ACC112 (cell line): ENCODE measurements at regions not wholly inside any gene's neighbourhood (a gene's known extent, or its start where the extent isn't known, plus 50 kb on each side); places are given as distances from the start of the nearest gene placed in this dataset.

Experiments
- H2AFZ ChIP-seq: fragments of 200-600 bp; sonication (generic); one replicate; pipeline ENCODE4 v1.6.0; 2017; ENCODE audit warnings: antibody characterized with exemption, low read length; ENCODE audit not compliant: unreplicated experiment
- H3K27ac ChIP-seq: fragments of 200-600 bp; sonication (generic); 2 replicates; pipeline ENCODE4 v1.5.1; 2014; ENCODE audit warnings: low read depth, mild to moderate bottlenecking, antibody characterized with exemption, low read length, moderate library complexity
- H3K27me3 ChIP-seq: fragments of 200-600 bp; sonication (generic); 2 replicates; pipeline ENCODE4 v1.6.1; 2014; ENCODE audit warnings: mild to moderate bottlenecking, antibody characterized with exemption, low read length, moderate library complexity, mixed read lengths; ENCODE audit not compliant: insufficient read depth
- H3K36me3 ChIP-seq: fragments of 200-600 bp; sonication (generic); 2 replicates; pipeline ENCODE4 v1.6.1; 2016; ENCODE audit warnings: mild to moderate bottlenecking, antibody characterized with exemption, low read length, moderate library complexity, mixed read lengths; ENCODE audit not compliant: insufficient read depth
- H3K4me1 ChIP-seq: fragments of 200-600 bp; sonication (generic); one replicate; pipeline ENCODE4 v1.6.1; 2016; ENCODE audit warnings: low read length, mixed read lengths; ENCODE audit not compliant: insufficient read depth, unreplicated experiment, control insufficient read depth
- H3K4me3 ChIP-seq: fragments of 200-600 bp; sonication (generic); 2 replicates; pipeline ENCODE4 v1.5.1; 2014; ENCODE audit warnings: mild to moderate bottlenecking, low read depth, low read length
- H3K79me2 ChIP-seq: fragments of 200-600 bp; sonication (generic); one replicate; pipeline ENCODE4 v1.6.0; 2016; ENCODE audit warnings: low read length; ENCODE audit not compliant: control insufficient read depth, unreplicated experiment, insufficient read depth

DNA sequence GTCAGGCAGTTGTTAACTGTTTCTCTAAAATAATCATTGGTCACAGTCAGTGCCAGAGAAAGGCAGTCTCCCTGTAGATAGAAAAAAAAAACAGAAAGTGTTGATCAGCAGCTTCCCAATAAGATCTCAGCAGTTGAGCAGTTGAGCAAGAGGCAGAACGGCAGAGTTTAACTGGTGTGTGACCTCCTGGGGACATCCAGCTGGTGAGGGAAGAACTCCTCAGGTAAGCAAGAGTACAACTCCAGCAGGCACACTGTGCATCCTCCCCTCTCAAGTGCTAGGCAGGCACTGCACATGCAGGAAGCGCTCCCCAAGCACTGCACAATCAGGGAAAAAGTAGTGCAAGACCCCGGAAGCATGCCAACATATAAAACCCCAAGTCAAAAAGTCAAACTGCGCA, 1287.2 kb downstream of the NSUN3 start:
- no peaks in the 10 kb centered on the region for H3K79me2 ChIP-seq
- H3K27ac ChIP-seq, result no peak overlapping the region
- H3K36me3 ChIP-seq, result no peaks in the 10 kb centered on the region
- no peaks in the 10 kb centered on the region for H3K27me3 ChIP-seq
- no peak overlapping the region for H3K4me3 ChIP-seq
- no peak overlapping the region for H2AFZ ChIP-seq
- H3K4me1 ChIP-seq, result no peaks in the 10 kb centered on the region

DNA sequence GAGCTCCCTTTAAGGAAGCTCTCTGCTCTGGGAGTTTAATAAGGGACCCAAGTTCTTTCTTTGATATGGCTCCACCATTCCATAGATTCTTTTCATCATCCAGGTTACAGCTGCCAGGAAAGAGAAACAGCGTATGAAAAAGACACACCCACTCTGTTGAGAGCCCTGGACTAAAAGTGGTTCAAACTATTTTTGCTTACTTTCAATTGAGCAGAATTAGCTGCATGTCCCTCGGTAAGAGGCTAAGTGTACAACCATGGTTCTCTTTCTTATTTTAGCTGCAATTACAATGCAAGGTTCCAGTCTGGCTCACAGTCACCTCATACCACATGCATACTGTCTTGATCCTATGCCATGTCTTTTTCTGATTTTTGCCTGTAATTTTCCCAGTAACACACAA, 1288.3 kb downstream of the NSUN3 start:
- H3K4me1 ChIP-seq, result no peaks in the 10 kb centered on the region
- H3K27ac ChIP-seq, result no peak overlapping the region
- H3K4me3 ChIP-seq, result no peak overlapping the region
- H3K79me2 ChIP-seq, result no peaks in the 10 kb centered on the region
- no peaks in the 10 kb centered on the region for H3K27me3 ChIP-seq
- no peaks in the 10 kb centered on the region for H3K36me3 ChIP-seq
- no peak overlapping the region for H2AFZ ChIP-seq

DNA sequence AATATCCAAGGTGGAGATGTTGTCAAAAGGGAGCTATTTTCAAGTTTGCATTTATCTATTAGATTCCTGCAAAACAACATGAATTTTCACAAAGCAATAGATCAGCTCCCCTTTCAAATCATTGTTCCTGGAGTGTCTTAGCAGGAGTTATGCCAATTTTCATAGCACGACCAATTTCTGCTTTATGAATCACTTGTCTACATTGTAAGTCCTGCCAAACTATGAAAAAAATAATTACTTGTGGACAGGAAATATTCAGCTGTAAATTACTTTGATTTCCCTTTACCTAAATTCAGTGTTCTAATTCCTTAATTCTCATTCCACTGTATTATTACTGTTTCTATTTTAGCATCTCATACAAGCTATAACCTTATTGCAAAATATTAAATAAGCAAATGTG, 1289.6 kb downstream of the NSUN3 start:
- no peak overlapping the region for H3K27ac ChIP-seq
- H3K36me3 ChIP-seq, result no peaks in the 10 kb centered on the region
- no peak overlapping the region for H2AFZ ChIP-seq
- no peaks in the 10 kb centered on the region for H3K27me3 ChIP-seq
- no peaks in the 10 kb centered on the region for H3K79me2 ChIP-seq
- no peak overlapping the region for H3K4me3 ChIP-seq
- H3K4me1 ChIP-seq, result no peaks in the 10 kb centered on the region

DNA sequence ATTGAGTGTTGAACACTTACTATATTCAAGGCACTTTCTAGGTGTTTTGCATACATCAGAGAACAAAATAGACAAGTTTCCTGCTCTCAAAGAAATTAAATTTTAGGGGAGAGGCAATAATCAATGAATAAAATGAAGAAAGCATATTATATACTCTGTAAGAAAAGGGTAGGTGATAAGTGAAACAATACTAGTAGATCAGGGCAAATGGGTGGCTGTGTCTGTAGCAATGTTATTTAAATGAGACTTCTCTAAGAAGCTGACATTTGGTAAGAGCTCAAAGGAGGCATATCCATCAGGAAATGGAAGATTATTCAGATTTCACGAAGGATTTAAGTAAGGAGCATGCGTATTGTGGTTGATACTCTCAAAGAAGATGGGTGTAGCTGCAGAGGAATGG, 1291.6 kb downstream of the NSUN3 start:
- H3K36me3 ChIP-seq, result no peaks in the 10 kb centered on the region
- no peaks in the 10 kb centered on the region for H3K79me2 ChIP-seq
- no peaks in the 10 kb centered on the region for H3K27me3 ChIP-seq
- no peaks in the 10 kb centered on the region for H3K4me1 ChIP-seq
- H3K4me3 ChIP-seq, result no peak overlapping the region
- H2AFZ ChIP-seq, result no peak overlapping the region
- no peak overlapping the region for H3K27ac ChIP-seq

- no peak overlapping the region for H3K4me3 ChIP-seq
- H3K27me3 ChIP-seq, result no peaks in the 10 kb centered on the region
- no peaks in the 10 kb centered on the region for H3K36me3 ChIP-seq
- no peak overlapping the region for H2AFZ ChIP-seq
- H3K79me2 ChIP-seq, result no peaks in the 10 kb centered on the region
- no peaks in the 10 kb centered on the region for H3K4me1 ChIP-seq
- H3K27ac ChIP-seq, result no peak overlapping the region
Observed at GRCh38 chr3:95356764-95357501, 1294.1 kb downstream of the NSUN3 start.

GRCh38 chr3:95387242-95388021, 1324.6 kb downstream of the NSUN3 start:
- Histone ChIP-seq H3K4me3 (no peak overlapping the region), H3K27ac (no peak overlapping the region), H3K27me3 (no peaks in the 10 kb centered on the region), H3K79me2 (no peaks in the 10 kb centered on the region), H3K4me1 (no peaks in the 10 kb centered on the region), H2AFZ (no peak overlapping the region), H3K36me3 (no peaks in the 10 kb centered on the region)

DNA sequence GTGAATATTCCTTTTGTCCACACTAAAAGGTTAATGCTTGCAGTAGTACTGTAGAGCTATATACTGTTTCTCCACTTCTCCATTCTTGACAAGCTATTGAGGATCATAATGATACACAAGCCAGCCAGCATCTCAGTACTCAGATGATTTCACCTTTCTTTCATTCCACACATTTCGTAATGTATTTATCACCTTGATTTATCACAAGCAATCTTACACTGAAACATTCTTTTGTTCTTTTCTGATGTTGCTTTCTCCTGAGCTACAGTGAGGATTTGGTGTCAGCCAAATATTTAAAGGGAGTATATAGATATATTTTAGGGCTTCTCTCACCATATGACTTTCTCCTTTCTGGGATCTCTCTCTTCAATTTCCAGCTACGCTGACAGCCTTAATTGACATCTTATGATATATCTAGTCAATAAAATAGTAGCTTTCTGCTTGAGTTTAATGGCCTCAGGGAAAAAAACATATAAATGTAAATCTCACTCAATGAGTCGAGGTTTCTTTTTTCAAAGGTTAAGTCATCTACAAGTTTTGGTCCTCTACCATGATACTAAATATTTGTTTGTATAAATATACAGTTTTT, 1327.0 kb downstream of the NSUN3 start:
- no peaks in the 10 kb centered on the region for H3K27me3 ChIP-seq
- no peak overlapping the region for H3K27ac ChIP-seq
- H2AFZ ChIP-seq, result no peak overlapping the region
- no peaks in the 10 kb centered on the region for H3K36me3 ChIP-seq
- H3K4me3 ChIP-seq, result no peak overlapping the region
- no peaks in the 10 kb centered on the region for H3K4me1 ChIP-seq
- no peaks in the 10 kb centered on the region for H3K79me2 ChIP-seq

GRCh38 chr3:95394286-95394685, 1331.4 kb downstream of the NSUN3 start:
- no peak overlapping the region for H3K4me3 ChIP-seq
- no peaks in the 10 kb centered on the region for H3K4me1 ChIP-seq
- H3K36me3 ChIP-seq, result no peaks in the 10 kb centered on the region
- no peak overlapping the region for H2AFZ ChIP-seq
- H3K79me2 ChIP-seq, result no peaks in the 10 kb centered on the region
- no peaks in the 10 kb centered on the region for H3K27me3 ChIP-seq
- H3K27ac ChIP-seq, result no peak overlapping the region

DNA sequence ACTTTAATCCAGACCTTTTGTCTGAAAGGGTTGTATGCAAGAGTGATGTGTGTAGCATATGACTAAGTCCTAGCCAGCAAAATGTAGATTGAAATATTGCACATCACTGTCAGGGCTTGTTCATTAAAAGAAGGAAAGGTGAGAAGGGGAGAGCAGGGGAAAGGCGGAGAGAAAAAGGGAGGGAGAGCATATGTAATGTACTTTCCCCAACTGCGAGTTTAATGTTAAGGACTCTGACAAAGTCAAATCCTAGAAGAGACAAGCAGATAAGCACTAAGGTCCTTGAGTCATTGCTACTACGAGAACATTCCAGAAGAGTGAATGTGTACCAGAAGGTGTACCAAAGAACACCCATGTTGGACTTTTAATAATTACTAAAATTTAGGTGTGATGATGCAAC, 1336.7 kb downstream of the NSUN3 start:
- no peaks in the 10 kb centered on the region for H3K36me3 ChIP-seq
- H3K4me3 ChIP-seq, result no peak overlapping the region
- no peak overlapping the region for H3K27ac ChIP-seq
- no peaks in the 10 kb centered on the region for H3K27me3 ChIP-seq
- H2AFZ ChIP-seq, result no peak overlapping the region
- H3K79me2 ChIP-seq, result no peaks in the 10 kb centered on the region
- no peaks in the 10 kb centered on the region for H3K4me1 ChIP-seq

DNA sequence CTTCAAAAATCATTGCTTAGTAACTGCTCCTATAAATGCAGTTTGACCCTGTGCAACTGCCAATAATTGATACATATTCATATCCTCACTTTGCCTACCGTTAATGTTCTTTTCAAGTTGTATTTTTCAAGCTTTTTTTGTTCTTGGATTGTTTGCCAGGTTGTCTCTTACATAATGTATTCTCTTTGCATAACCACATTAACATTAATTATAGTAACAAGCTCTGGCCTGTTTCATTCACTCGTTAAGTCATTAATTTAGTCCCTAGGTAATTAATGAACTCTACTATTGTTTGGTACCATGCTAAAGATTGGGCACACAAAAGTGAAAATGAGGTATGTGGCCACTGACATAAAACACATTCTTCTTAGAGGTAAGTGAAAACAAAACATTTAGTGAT, 1338.8 kb downstream of the NSUN3 start:
- no peaks in the 10 kb centered on the region for H3K27me3 ChIP-seq
- no peak overlapping the region for H3K27ac ChIP-seq
- H3K79me2 ChIP-seq, result no peaks in the 10 kb centered on the region
- H3K4me1 ChIP-seq, result no peaks in the 10 kb centered on the region
- no peak overlapping the region for H3K4me3 ChIP-seq
- no peaks in the 10 kb centered on the region for H3K36me3 ChIP-seq
- no peak overlapping the region for H2AFZ ChIP-seq
